Fibroblast of lung (primary cell): ENCODE measurements at regions not wholly inside any gene's neighbourhood (a gene's known extent, or its start where the extent isn't known, plus 50 kb on each side); places are given as distances from the start of the nearest gene placed in this dataset.

Experiments used
- DNase-seq, 2 donors: peaks; one replicate each; pipeline versions ENCODE4 v3.0.0 to v3.0.0-alpha.2; 2010; ENCODE audit warnings: low read depth in 2 of 2
- H2AFZ ChIP-seq: 2 replicates; pipeline ENCODE4 v1.5.1; 2012; ENCODE audit warnings: low read length, control low read depth, inconsistent platforms
- H3K27ac ChIP-seq: 2 replicates; pipeline ENCODE4 v1.5.1; 2011; ENCODE audit warnings: low read length, control low read depth; ENCODE audit not compliant: insufficient read depth
- H3K27me3 ChIP-seq: 2 replicates; pipeline ENCODE4 v1.5.1; 2011; ENCODE audit warnings: mild to moderate bottlenecking, low read length; ENCODE audit not compliant: control insufficient read depth, insufficient read depth
- H3K36me3 ChIP-seq: 2 replicates; pipeline ENCODE4 v1.5.1; 2011; ENCODE audit warnings: low read length; ENCODE audit not compliant: control insufficient read depth, insufficient read depth
- H3K4me1 ChIP-seq: 2 replicates; pipeline ENCODE4 v1.5.1; 2011; ENCODE audit warnings: low read length; ENCODE audit not compliant: control insufficient read depth, insufficient read depth; ENCODE audit errors: extremely low read depth
- H3K4me2 ChIP-seq: 2 replicates; pipeline ENCODE4 v1.5.1; 2011; ENCODE audit warnings: low read length, control low read depth; ENCODE audit not compliant: insufficient read depth; ENCODE audit errors: extremely low read depth
- H3K4me3 ChIP-seq, 4 experiments: fragments of 200-600 bp in 1 of 4; sonication (generic) in 1 of 4; replicated peaks in 1 of 4; 2 replicates each; pipeline ENCODE4 v1.5.1; 2011 to 2016; ENCODE audit warnings: low read length in 4 of 4, low read depth in 3 of 4, mild to moderate bottlenecking in 3 of 4, control low read depth in 2 of 4, inconsistent platforms in 1 of 4, mixed read lengths in 1 of 4; ENCODE audit not compliant: insufficient read depth in 1 of 4; ENCODE audit errors: control extremely low read depth in 1 of 4
- H3K79me2 ChIP-seq: 2 replicates; pipeline ENCODE4 v1.5.1; 2012; ENCODE audit warnings: mild to moderate bottlenecking, low read length, inconsistent platforms; ENCODE audit not compliant: control insufficient read depth, insufficient read depth
- H3K9ac ChIP-seq: 2 replicates; pipeline ENCODE4 v1.5.1; 2011; ENCODE audit warnings: mild to moderate bottlenecking, low read length, control low read depth; ENCODE audit not compliant: insufficient read depth
- H3K9me3 ChIP-seq: 2 replicates; pipeline ENCODE4 v1.5.1; 2012; ENCODE audit warnings: low read depth, low read length; ENCODE audit not compliant: control insufficient read depth, insufficient read depth
- H4K20me1 ChIP-seq: 2 replicates; pipeline ENCODE4 v1.5.1; 2011; ENCODE audit warnings: low read length; ENCODE audit not compliant: control insufficient read depth, insufficient read depth; ENCODE audit errors: extremely low read depth
- EZH2 ChIP-seq: IDR thresholded peaks from 2 replicates; pipeline ENCODE4 v1.5.1; 2012; ENCODE audit warnings: low read length, control low read depth, mild to moderate bottlenecking; ENCODE audit errors: missing control alignments
- TF ChIP-seq, protein P1 (sequence below), 2 donors: IDR thresholded peaks in 1 of 2; conservative IDR thresholded peaks in 1 of 2; 1 replicate in 1 of 2; 2 replicates in 1 of 2; pipeline ENCODE4 v1.5.1; 2011 to 2012; ENCODE audit warnings: low read length in 2 of 2, control low read depth in 1 of 2, inconsistent platforms in 1 of 2, low read depth in 1 of 2, mild to moderate bottlenecking in 1 of 2

DNA sequence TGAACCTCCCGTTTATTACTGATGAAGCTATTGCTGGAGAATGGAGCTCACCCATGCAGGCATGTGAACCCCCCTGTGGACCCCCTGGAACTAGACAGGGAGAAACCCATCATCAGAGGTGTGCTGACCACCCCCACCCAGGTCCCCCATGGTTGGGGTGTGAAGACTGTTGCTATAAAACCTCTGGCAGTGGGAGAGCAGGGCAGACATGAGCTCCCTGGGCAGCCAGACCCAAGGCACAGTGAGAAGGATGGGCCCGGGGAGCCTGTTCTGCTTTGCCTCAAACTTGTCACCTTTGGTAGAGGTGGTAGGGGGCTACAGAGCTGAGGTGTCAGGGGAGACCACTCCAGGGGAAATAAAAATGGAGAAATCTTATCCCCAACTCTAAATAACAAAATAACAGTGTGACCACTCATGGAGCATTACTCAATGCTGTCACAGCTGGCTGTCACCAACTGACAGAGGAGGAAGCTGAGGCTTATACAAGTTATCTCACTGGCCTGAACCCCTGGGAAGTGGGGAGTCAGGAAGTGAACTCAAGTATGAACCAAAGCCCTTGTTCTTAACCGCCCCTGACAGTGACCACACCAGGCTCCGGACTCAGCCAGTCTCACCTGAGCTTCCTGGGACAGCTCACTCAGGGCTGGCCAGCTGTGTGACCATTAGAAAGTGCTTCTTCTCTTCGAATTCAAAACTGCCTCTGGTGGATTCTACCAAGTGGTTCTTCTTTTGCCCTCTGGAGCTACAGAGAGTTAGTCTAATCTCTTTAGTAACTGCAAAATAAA is 698.8 kb downstream of the MATN1 start:
- Histone ChIP-seq H3K4me2 (no peak overlapping the region), H3K4me3 (no peak overlapping the region), H3K79me2 (no peaks in the 10 kb centered on the region), H3K4me1 (no peaks in the 10 kb centered on the region), H2AFZ (no peak overlapping the region), H3K27me3 (no peaks in the 10 kb centered on the region), H3K27ac (no peak overlapping the region), H4K20me1 (no peaks in the 10 kb centered on the region), H3K36me3 (no peaks in the 10 kb centered on the region), H3K9me3 (no peaks in the 10 kb centered on the region), H3K9ac (no peak overlapping the region)
- no peak for DNase-seq
- TF ChIP-seq, protein P1, sequence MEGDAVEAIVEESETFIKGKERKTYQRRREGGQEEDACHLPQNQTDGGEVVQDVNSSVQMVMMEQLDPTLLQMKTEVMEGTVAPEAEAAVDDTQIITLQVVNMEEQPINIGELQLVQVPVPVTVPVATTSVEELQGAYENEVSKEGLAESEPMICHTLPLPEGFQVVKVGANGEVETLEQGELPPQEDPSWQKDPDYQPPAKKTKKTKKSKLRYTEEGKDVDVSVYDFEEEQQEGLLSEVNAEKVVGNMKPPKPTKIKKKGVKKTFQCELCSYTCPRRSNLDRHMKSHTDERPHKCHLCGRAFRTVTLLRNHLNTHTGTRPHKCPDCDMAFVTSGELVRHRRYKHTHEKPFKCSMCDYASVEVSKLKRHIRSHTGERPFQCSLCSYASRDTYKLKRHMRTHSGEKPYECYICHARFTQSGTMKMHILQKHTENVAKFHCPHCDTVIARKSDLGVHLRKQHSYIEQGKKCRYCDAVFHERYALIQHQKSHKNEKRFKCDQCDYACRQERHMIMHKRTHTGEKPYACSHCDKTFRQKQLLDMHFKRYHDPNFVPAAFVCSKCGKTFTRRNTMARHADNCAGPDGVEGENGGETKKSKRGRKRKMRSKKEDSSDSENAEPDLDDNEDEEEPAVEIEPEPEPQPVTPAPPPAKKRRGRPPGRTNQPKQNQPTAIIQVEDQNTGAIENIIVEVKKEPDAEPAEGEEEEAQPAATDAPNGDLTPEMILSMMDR (conservative IDR thresholded peaks at IDR 0.05 in 1 of 2, IDR thresholded peaks at IDR 0.05 in 1 of 2; ENCODE audit: low read depth in 1 of 2, low read length in 2 of 2), result no peak
- TF ChIP-seq EZH2, result no peak

GRCh38 chr1:30023339-30024022 is 699.9 kb downstream of the MATN1 start:
- Histone ChIP-seq H3K79me2 (no peaks in the 10 kb centered on the region), H3K27ac (no peak overlapping the region), H3K4me3 (no peak overlapping the region), H3K4me2 (no peak overlapping the region), H4K20me1 (no peaks in the 10 kb centered on the region), H3K36me3 (no peaks in the 10 kb centered on the region), H2AFZ (no peak overlapping the region), H3K9ac (no peak overlapping the region), H3K27me3 (no peaks in the 10 kb centered on the region), H3K4me1 (no peaks in the 10 kb centered on the region), H3K9me3 (no peaks in the 10 kb centered on the region)
- TF ChIP-seq, protein P1 (conservative IDR thresholded peaks at IDR 0.05 in 1 of 2, IDR thresholded peaks at IDR 0.05 in 1 of 2; ENCODE audit: low read depth in 1 of 2, low read length in 2 of 2), result no peak
- TF ChIP-seq EZH2, result no peak
- DNase-seq, result no peak

DNA sequence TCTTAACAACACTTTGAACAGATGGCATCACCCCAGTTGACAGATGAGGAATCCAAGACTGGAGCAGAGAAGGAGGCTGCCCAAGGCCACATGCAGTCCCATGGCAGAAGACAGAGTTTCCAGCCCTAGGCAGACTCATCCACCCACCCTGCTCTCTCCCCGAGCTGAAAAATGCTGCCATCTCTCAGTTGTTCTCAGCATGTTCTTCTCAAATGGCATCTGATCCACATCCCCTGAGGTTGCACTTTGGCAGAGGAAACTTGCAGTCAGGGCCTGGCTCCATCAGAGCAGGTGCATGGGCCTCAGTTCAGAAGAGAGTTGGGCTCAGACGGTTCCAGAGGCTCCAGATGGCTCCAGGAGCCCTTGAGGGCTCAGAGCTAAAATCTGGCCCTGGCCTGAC is 709.4 kb downstream of the MATN1 start:
- H4K20me1 ChIP-seq, result no peaks in the 10 kb centered on the region

More for the DNA sequence above, 709.4 kb downstream of the MATN1 start:
- Histone ChIP-seq H3K4me1 (no peaks in the 10 kb centered on the region), H3K4me2 (no peak overlapping the region), H3K36me3 (no peaks in the 10 kb centered on the region), H3K27me3 (no peaks in the 10 kb centered on the region), H2AFZ (no peak overlapping the region), H3K4me3 (no peak overlapping the region), H3K9me3 (no peaks in the 10 kb centered on the region), H3K79me2 (no peaks in the 10 kb centered on the region), H3K27ac (no peak overlapping the region), H3K9ac (no peak overlapping the region)
- DNase-seq, result no peak
- TF ChIP-seq, protein P1 (conservative IDR thresholded peaks at IDR 0.05 in 1 of 2, IDR thresholded peaks at IDR 0.05 in 1 of 2; ENCODE audit: low read depth in 1 of 2, low read length in 2 of 2), result no peak
